WTC11 (cell line): ENCODE measurements at regions not wholly inside any gene's neighbourhood (a gene's known extent, or its start where the extent isn't known, plus 50 kb on each side); places are given as distances from the start of the nearest gene placed in this dataset.

Experiments used
- ATAC-seq: fragments of 200-7000 bp; cut with Tn5 transposase; 2 replicates; pipeline ENCODE4 v1.10.0; 2021; ENCODE audit warnings: mild to moderate bottlenecking, moderate library complexity
- CTCF ChIA-PET: fragments of 300-600 bp; sonication (Branson Sonifier 250); formaldehyde crosslinking; loops from one replicate; lab custom pipeline; 2021; ENCODE audit warnings: antibody characterized with exemption; lab: Charles Lee
- POLR2A ChIA-PET: fragments of 350-600 bp; sonication (Branson Sonifier 250); formaldehyde crosslinking; loops from one replicate; lab custom pipeline; 2021; ENCODE audit warnings: antibody characterized with exemption; lab: Charles Lee
- DNase-seq: peaks from one replicate; pipeline ENCODE4 v3.0.0; 2021; ENCODE audit warnings: low spot score
- H3K27ac Mint-ChIP-seq: 2 replicates; pipeline ENCODE4 v1.8.0; 2021; ENCODE audit warnings: mixed read lengths
- H3K27me3 Mint-ChIP-seq: 2 replicates; pipeline ENCODE4 v1.8.0; 2021; ENCODE audit warnings: low read depth, mild to moderate bottlenecking, moderate library complexity, mixed read lengths
- H3K36me3 Mint-ChIP-seq: 2 replicates; pipeline ENCODE4 v1.8.0; 2021; ENCODE audit warnings: mixed read lengths
- H3K4me1 Mint-ChIP-seq: 2 replicates; pipeline ENCODE4 v1.8.0; 2022; ENCODE audit warnings: mixed read lengths
- H3K4me3 Mint-ChIP-seq: 2 replicates; pipeline ENCODE4 v1.8.0; 2021; ENCODE audit warnings: mild to moderate bottlenecking, moderate library complexity, mixed read lengths
- H3K9me3 Mint-ChIP-seq: 2 replicates; pipeline ENCODE4 v1.8.0; 2021; ENCODE audit warnings: mixed read lengths
- CDX4 ChIP-seq: fragments of 250-450 bp; sonication (Bioruptor Pico); IDR thresholded peaks from 2 replicates; pipeline ENCODE4 v1.9.0; 2021; ENCODE audit warnings: moderate library complexity, mild to moderate bottlenecking, inconsistent platforms, borderline replicate concordance
- CREB1 ChIP-seq: sonication (generic); formaldehyde crosslinking; IDR thresholded peaks from 2 replicates; pipeline ENCODE4 v1.8.0; 2023; ENCODE audit warnings: mild to moderate bottlenecking, missing genetic modification reagents
- E2F1 ChIP-seq: sonication (generic); formaldehyde crosslinking; IDR thresholded peaks from 2 replicates; pipeline ENCODE4 v1.8.0; 2022; ENCODE audit warnings: mild to moderate bottlenecking, missing genetic modification reagents
- ERG ChIP-seq: fragments of 250-450 bp; sonication (Bioruptor Pico); IDR thresholded peaks from 2 replicates; pipeline ENCODE4 v1.8.0; 2021; ENCODE audit warnings: mild to moderate bottlenecking
- GRHL2 ChIP-seq: fragments of 250-450 bp; sonication (Bioruptor Pico); IDR thresholded peaks from 2 replicates; pipeline ENCODE4 v1.8.0; 2022; ENCODE audit warnings: mild to moderate bottlenecking, moderate library complexity; ENCODE audit not compliant: insufficient replicate concordance, severe bottlenecking
- JUN ChIP-seq: sonication (generic); formaldehyde crosslinking; IDR thresholded peaks from 2 replicates; pipeline ENCODE4 v1.8.0; 2023; ENCODE audit warnings: mild to moderate bottlenecking, missing genetic modification reagents
- NFE2L1 ChIP-seq: sonication (generic); formaldehyde crosslinking; IDR thresholded peaks from 2 replicates; pipeline ENCODE4 v1.8.1; 2023; ENCODE audit warnings: missing genetic modification reagents
- NR3C1 ChIP-seq: sonication (generic); formaldehyde crosslinking; conservative IDR thresholded peaks from 2 replicates; pipeline ENCODE4 v1.8.1; 2023; ENCODE audit warnings: low read depth, mild to moderate bottlenecking, missing genetic modification reagents
- RELA ChIP-seq: sonication (generic); formaldehyde crosslinking; IDR thresholded peaks from 2 replicates; pipeline ENCODE4 v1.8.1; 2022; ENCODE audit warnings: missing genetic modification reagents, mild to moderate bottlenecking, borderline replicate concordance
- SMAD3 ChIP-seq: sonication (generic); formaldehyde crosslinking; IDR thresholded peaks from 2 replicates; pipeline ENCODE4 v1.8.0; 2022; ENCODE audit warnings: missing genetic modification reagents, mild to moderate bottlenecking, borderline replicate concordance
- SMAD4 ChIP-seq: sonication (generic); formaldehyde crosslinking; IDR thresholded peaks from 2 replicates; pipeline ENCODE4 v1.8.0; 2022; ENCODE audit warnings: mild to moderate bottlenecking, missing genetic modification reagents
- ZNF396 ChIP-seq: fragments of 250-450 bp; sonication (Bioruptor Pico); IDR thresholded peaks from 2 replicates; pipeline ENCODE4 v1.8.0; 2021; ENCODE audit warnings: mild to moderate bottlenecking, moderate library complexity, borderline replicate concordance
- TF ChIP-seq, protein P1 (sequence below): sonication (generic); formaldehyde crosslinking; IDR thresholded peaks from 2 replicates; pipeline ENCODE4 v1.8.1; 2022; ENCODE audit warnings: mild to moderate bottlenecking, moderate library complexity, missing genetic modification reagents
- TF ChIP-seq, protein P2 (sequence below): sonication (generic); formaldehyde crosslinking; IDR thresholded peaks from 2 replicates; pipeline ENCODE4 v1.8.0; 2023; ENCODE audit warnings: missing genetic modification reagents
- TF ChIP-seq, protein P3 (sequence below): sonication (generic); formaldehyde crosslinking; IDR thresholded peaks from 2 replicates; pipeline ENCODE4 v1.8.1; 2023; ENCODE audit warnings: mild to moderate bottlenecking, missing genetic modification reagents, borderline replicate concordance
- TF ChIP-seq, protein P4 (sequence below): sonication (generic); formaldehyde crosslinking; IDR thresholded peaks from 2 replicates; pipeline ENCODE4 v1.8.1; 2023; ENCODE audit warnings: mild to moderate bottlenecking, missing genetic modification reagents
- TF ChIP-seq, protein P5 (sequence below): sonication (generic); formaldehyde crosslinking; IDR thresholded peaks from 2 replicates; pipeline ENCODE4 v1.8.1; 2022; ENCODE audit warnings: low read depth, missing genetic modification reagents, borderline replicate concordance

DNA sequence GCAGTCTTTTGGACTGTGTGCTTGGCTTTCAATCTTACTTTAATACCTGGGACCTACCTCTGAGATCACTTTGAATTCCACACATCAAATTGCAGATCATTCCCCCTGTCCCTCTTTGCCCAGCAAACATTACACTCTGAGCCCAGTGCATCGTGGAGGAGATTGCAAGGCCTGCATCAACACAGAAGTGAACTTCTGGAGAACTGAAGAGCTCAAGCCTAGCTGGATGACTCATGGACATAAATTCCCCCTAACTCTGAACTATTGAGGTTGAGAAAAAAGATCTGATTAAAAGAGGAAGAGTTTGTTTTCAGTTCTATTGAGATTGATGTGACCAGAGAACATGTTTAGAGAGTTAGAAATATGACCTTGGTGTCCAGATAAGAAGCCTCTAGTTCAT, 316.0 kb upstream of the DMAC1 start:
- DNase-seq (no peak), ATAC-seq (no peak)
- Mint-ChIP-seq H3K9me3 (no peaks in the 10 kb centered on the region), H3K27me3 (no peaks in the 10 kb centered on the region; the same call in 1 of the 2 replicates), H3K4me1 (peaks cover 9% of the 10 kb centered on the region)
- TF ChIP-seq, protein P1, sequence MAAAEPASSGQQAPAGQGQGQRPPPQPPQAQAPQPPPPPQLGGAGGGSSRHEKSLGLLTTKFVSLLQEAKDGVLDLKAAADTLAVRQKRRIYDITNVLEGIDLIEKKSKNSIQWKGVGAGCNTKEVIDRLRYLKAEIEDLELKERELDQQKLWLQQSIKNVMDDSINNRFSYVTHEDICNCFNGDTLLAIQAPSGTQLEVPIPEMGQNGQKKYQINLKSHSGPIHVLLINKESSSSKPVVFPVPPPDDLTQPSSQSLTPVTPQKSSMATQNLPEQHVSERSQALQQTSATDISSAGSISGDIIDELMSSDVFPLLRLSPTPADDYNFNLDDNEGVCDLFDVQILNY (CRISPR knock-in tag): no peak
- TF ChIP-seq GRHL2 (CRISPR knock-in tag) (no peak), NFE2L1 (CRISPR knock-in tag) (no peak), E2F1 (no peak), ZNF396 (CRISPR knock-in tag) (no peak), CREB1 (CRISPR knock-in tag) (no peak), ERG (CRISPR knock-in tag) (no peak), JUN (CRISPR knock-in tag) (no peak), SMAD3 (CRISPR knock-in tag) (no peak), RELA (CRISPR knock-in tag) (no peak), CDX4 (CRISPR knock-in tag) (no peak), SMAD4 (CRISPR knock-in tag) (no peak), NR3C1 (CRISPR knock-in tag) (no peak)
- TF ChIP-seq, protein P2, sequence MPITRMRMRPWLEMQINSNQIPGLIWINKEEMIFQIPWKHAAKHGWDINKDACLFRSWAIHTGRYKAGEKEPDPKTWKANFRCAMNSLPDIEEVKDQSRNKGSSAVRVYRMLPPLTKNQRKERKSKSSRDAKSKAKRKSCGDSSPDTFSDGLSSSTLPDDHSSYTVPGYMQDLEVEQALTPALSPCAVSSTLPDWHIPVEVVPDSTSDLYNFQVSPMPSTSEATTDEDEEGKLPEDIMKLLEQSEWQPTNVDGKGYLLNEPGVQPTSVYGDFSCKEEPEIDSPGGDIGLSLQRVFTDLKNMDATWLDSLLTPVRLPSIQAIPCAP (CRISPR knock-in tag): no peak
- TF ChIP-seq, protein P3, sequence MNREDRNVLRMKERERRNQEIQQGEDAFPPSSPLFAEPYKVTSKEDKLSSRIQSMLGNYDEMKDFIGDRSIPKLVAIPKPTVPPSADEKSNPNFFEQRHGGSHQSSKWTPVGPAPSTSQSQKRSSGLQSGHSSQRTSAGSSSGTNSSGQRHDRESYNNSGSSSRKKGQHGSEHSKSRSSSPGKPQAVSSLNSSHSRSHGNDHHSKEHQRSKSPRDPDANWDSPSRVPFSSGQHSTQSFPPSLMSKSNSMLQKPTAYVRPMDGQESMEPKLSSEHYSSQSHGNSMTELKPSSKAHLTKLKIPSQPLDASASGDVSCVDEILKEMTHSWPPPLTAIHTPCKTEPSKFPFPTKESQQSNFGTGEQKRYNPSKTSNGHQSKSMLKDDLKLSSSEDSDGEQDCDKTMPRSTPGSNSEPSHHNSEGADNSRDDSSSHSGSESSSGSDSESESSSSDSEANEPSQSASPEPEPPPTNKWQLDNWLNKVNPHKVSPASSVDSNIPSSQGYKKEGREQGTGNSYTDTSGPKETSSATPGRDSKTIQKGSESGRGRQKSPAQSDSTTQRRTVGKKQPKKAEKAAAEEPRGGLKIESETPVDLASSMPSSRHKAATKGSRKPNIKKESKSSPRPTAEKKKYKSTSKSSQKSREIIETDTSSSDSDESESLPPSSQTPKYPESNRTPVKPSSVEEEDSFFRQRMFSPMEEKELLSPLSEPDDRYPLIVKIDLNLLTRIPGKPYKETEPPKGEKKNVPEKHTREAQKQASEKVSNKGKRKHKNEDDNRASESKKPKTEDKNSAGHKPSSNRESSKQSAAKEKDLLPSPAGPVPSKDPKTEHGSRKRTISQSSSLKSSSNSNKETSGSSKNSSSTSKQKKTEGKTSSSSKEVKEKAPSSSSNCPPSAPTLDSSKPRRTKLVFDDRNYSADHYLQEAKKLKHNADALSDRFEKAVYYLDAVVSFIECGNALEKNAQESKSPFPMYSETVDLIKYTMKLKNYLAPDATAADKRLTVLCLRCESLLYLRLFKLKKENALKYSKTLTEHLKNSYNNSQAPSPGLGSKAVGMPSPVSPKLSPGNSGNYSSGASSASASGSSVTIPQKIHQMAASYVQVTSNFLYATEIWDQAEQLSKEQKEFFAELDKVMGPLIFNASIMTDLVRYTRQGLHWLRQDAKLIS (CRISPR knock-in tag): no peak
- TF ChIP-seq, protein P4, sequence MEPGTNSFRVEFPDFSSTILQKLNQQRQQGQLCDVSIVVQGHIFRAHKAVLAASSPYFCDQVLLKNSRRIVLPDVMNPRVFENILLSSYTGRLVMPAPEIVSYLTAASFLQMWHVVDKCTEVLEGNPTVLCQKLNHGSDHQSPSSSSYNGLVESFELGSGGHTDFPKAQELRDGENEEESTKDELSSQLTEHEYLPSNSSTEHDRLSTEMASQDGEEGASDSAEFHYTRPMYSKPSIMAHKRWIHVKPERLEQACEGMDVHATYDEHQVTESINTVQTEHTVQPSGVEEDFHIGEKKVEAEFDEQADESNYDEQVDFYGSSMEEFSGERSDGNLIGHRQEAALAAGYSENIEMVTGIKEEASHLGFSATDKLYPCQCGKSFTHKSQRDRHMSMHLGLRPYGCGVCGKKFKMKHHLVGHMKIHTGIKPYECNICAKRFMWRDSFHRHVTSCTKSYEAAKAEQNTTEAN (CRISPR knock-in tag): no peak
- TF ChIP-seq, protein P5, sequence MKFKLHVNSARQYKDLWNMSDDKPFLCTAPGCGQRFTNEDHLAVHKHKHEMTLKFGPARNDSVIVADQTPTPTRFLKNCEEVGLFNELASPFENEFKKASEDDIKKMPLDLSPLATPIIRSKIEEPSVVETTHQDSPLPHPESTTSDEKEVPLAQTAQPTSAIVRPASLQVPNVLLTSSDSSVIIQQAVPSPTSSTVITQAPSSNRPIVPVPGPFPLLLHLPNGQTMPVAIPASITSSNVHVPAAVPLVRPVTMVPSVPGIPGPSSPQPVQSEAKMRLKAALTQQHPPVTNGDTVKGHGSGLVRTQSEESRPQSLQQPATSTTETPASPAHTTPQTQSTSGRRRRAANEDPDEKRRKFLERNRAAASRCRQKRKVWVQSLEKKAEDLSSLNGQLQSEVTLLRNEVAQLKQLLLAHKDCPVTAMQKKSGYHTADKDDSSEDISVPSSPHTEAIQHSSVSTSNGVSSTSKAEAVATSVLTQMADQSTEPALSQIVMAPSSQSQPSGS (CRISPR knock-in tag): no peak
- TF ChIP-seq, all 79 proteins: peak for 0
- Mint-ChIP-seq H3K36me3 (no peaks in the 10 kb centered on the region), H3K27ac (no peak overlapping the region), H3K4me3 (no peak overlapping the region)
- POLR2A ChIA-PET: no interaction called here
- CTCF ChIA-PET: no interaction called here
